GM19023 (cell line): ENCODE measurements at regions not wholly inside any gene's neighbourhood (a gene's known extent, or its start where the extent isn't known, plus 50 kb on each side); places are given as distances from the start of the nearest gene placed in this dataset.

ENCODE experiments used
- ATAC-seq: cut with Tn5 transposase; IDR thresholded peaks from one replicate; pipeline ENCODE4 v1.9.1; 2021; ENCODE audit warnings: mild to moderate bottlenecking, moderate library complexity; ENCODE audit not compliant: unreplicated experiment

- no peak for ATAC-seq
Observed at GRCh38 chr7:155138204-155138603, 68.1 kb downstream of the HTR5A start.

GRCh38 chr7:155141562-155141961 lies 71.4 kb downstream of the HTR5A start:
- no peak for ATAC-seq

GRCh38 chr7:155143381-155143780 lies 73.3 kb downstream of the HTR5A start:
- ATAC-seq = no peak

DNA sequence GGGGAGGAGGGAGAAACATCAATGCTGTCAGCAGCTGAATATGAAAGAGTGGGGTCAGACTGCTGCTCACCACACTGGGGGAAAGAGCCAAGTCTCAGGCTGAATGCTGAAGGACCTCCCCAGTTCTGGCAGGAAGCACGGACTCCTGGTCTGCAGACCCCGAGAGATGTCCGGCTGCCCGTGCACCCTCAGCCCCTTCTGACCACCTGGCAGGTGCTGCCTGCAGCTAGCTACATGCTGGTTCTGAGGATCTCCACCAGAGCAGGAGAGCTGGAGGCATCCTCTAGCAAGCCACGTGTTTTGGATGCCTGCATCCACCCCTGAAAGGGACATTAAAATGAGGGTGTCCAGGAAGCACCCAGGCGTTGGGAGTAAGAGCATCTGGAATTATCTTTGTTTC lies 74.2 kb downstream of the HTR5A start:
- ATAC-seq = no peak

- ATAC-seq = no peak
Observed at GRCh38 chr7:155145477-155146255, 75.5 kb downstream of the HTR5A start.

DNA sequence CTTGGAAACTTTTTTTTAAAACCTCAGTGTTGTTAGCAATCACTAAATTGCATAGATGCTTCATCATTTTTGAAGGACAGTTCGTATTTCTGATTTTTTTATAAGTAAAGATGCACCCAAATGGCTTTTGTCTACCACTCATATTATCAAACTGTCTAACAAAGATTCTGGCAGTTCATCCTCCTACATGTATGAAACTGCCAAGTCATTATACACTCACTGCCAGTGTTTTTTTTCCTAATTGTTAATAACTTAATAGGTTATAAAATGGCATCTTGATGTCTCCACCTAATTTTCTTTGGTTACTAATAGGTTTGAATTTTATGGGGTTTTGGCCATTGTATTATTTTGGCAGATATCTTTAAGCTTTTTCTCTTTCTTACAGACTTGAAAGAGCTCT lies 77.0 kb downstream of the HTR5A start:
- no peak for ATAC-seq

- ATAC-seq = no peak
Observed at GRCh38 chr7:155147624-155148023, 77.5 kb downstream of the HTR5A start.

DNA sequence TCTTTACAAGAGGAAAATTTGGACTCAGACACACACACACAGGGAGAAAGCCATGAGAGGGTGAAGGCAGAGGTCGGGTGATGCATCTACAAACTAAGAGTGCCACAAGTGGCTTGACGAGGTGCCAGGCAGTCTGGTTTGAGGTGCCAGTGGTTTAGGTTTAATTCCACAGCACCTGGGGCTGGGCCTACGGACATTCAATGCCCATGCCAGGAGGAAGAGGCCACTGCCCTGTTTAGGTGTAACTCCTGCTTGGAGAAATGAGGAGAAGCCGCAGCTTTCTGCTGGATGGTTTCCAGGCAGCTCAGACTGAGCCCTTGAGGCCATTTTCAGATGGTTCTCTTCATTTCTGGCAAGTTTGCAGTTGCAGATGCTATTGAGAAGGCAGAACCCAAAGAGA lies 83.6 kb downstream of the HTR5A start:
- no peak for ATAC-seq

DNA sequence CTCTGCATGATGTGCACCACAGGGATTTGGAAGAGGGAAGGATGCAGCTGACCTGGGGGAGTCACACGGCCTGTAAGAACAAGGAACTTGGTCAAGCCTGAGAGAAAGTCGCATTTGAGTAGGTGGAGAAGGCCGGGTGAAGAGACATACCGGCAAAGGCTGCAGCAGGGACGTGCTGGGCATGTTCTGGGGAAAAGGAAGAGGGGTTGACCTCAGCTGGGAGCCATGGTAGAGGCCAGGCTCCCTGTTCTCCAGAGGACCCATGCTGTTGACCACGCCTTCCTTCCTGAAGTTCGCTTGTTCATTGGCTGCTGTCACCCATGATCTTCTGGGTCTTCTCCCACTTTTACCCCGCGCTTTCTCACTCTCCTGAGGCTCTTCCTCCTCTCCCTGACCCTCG lies 84.5 kb downstream of the HTR5A start:
- no peak for ATAC-seq

DNA sequence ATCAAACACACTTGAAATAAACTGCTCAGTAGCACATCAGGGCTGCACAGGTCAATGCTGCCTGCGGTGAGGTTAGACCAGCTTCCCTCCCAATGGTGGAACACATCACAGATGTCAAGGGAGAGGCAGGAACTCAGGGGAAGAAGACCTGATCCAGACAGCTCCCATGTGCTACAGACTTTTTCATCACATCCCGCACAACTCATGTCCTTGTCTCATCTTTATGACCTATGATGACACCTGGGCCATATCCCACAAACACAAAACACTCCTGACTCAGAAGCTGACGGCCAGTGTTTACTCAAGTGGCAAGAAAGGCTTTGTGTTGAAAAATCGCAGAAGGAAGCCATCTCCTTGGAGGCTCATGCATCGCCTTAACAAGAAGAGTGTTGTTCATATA lies 91.6 kb downstream of the HTR5A start:
- no peak for ATAC-seq

- no peak for ATAC-seq
Observed at GRCh38 chr7:155162422-155162821, 92.3 kb downstream of the HTR5A start.

- ATAC-seq = no peak
Observed at GRCh38 chr7:155163696-155164095, 93.6 kb downstream of the HTR5A start.

DNA sequence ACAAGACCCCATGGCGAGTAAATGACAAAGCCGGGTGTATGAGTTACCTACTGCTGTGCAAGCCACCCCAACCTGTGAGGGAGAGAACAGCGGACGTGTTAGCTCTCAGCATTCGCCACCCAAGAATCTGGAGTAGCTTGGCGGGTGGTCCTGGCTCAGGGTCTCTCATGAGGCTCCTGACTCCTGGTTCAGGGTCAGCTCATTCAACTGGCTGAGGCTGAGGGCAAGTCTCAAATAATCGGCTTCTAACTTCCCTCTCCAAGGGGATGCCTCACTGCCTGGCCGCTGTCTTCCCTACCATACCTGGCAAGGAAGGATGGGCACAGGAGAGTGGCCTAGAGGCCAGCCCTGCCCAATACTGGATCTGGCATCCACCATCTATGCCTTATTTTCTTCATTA lies 94.2 kb downstream of the HTR5A start:
- ATAC-seq = no peak

DNA sequence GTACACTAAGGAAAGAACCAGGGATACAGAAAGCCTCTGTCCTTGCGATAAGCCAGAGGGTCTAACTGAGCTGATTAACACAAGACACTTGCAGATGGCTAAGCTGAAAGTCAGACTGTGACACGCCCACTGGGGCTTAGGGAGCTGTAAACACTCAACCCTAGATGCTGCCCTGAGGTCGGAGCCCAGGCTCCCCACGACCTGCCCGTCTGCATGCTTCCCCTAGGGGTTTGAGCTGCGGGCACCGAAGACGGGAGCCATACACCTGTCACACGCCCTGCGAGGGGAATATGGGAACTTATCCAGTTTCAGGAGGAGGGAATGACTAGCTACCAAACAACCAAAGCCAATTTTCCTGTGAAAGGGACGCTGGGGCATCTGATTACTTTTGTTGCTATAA lies 96.0 kb downstream of the HTR5A start:
- no peak for ATAC-seq

DNA sequence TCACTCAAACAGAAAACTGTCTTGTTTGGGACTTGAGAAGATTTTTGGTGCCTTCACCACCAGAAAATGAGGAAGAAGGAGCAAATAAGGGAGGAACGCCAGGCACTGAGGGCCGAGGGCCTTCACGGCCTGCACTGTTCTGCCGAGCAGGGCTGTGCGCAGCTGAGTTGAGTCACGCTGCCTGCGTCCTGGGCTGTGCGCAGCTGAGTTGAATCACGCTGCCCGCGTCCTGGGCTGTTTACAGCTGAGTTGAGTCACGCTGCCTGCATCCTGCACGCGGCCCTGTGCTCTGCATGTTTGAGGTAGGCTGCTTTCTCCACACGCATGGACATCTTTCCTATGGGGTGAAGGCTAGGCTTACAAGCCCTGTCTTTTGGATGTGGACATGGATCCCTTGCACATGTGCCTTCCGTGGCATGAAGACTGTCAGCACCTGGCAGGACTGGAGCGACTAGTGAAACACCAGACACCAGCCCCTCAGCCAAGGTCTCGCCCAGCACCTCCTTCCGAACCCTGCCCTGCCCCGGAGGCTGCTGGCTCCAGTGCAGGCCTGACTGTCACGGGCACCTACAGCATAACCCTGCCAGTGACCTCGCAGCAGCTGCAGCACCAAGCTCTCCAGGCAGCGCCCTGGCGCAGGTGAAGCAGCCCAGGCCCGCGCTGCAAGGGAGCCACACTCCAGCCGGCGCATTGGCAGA lies 96.7 kb downstream of the HTR5A start:
- no peak for ATAC-seq

GRCh38 chr7:155167706-155168365 lies 97.7 kb downstream of the HTR5A start:
- ATAC-seq = no peak

DNA sequence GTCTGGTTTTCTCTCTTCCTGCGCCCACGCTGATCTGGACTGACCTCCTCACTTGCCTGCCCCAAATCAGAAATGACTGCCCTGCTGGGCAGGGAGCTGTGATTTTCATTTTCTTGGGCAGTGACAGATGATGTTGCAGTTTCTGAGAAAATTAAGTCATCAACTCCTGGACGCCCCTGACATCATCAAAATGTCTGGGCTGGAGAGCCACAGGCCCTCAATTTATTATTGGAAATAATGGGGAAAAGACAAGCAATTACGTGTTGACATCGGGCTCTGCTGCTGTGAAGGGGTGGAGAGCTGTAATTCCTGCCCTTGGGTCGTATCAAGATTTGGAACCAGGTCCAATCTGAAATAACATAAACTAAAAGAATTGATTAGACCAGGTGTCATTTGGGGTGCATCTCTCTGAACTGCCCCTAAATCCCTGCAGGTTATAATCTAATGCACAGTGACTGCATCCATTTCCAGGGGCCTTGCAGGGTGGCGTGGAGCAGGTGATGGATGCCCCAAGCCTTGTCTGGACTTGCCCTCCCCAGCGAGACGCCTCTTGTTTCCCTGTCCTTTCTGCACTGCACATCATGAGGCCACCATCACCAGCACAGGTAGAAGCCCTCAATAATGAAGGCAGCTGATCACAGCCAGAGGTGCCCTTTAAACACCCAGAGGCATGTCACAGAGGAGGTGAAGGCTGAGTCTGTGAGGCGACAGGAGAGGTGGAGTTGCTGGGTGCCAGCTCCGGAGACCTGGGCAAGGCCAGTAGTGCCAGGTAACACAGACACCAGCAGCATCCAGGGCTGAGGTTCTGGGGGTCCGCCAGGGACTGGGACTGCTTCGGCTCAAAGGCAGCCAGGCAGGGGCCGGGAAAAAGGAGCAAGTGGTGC lies 98.7 kb downstream of the HTR5A start:
- ATAC-seq = no peak

- ATAC-seq = no peak
Observed at GRCh38 chr7:155169498-155170065, 99.5 kb downstream of the HTR5A start.

GRCh38 chr7:155170331-155170730 lies 100.2 kb downstream of the HTR5A start:
- ATAC-seq = no peak

- ATAC-seq = no peak
Observed at GRCh38 chr7:155172141-155172540, 102.0 kb downstream of the HTR5A start.

- ATAC-seq = no peak
Observed at GRCh38 chr7:155173905-155174304, 103.8 kb downstream of the HTR5A start.
